GM12875 (cell line): ENCODE measurements at regions not wholly inside any gene's neighbourhood (a gene's known extent, or its start where the extent isn't known, plus 50 kb on each side); places are given as distances from the start of the nearest gene placed in this dataset.

Experiments used
- H3K4me3 ChIP-seq: one replicate; pipeline ENCODE4 v1.5.1; 2011; ENCODE audit warnings: low read depth, low read length, control low read depth
- TF ChIP-seq, protein P1 (sequence below): IDR thresholded peaks from 2 replicates; pipeline ENCODE4 v1.5.1; 2011; ENCODE audit warnings: low read depth, mild to moderate bottlenecking, control low read depth, inconsistent platforms, low read length, moderate library complexity, borderline replicate concordance; ENCODE audit not compliant: insufficient read depth

DNA sequence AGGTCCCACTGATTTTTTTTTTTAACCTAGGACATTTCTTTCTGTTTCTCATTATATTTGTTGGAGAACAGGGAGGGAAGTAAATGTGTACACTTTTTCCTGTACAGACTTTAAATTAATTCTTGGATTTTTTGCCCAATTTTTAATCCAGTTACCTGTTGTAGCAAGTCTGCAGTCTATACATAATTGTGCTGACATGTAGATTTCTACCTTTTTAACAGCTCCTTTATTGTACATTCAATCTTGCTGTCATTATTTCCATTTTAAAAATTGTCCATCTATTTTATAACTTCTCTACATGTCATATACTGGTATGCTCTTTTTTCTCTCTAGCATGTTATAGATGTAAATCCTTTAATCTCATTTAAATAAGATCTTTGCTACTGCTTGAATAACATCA lies 1838.7 kb upstream of the CDH9 start:
- H3K4me3 ChIP-seq, result no peak overlapping the region
- TF ChIP-seq, protein P1, sequence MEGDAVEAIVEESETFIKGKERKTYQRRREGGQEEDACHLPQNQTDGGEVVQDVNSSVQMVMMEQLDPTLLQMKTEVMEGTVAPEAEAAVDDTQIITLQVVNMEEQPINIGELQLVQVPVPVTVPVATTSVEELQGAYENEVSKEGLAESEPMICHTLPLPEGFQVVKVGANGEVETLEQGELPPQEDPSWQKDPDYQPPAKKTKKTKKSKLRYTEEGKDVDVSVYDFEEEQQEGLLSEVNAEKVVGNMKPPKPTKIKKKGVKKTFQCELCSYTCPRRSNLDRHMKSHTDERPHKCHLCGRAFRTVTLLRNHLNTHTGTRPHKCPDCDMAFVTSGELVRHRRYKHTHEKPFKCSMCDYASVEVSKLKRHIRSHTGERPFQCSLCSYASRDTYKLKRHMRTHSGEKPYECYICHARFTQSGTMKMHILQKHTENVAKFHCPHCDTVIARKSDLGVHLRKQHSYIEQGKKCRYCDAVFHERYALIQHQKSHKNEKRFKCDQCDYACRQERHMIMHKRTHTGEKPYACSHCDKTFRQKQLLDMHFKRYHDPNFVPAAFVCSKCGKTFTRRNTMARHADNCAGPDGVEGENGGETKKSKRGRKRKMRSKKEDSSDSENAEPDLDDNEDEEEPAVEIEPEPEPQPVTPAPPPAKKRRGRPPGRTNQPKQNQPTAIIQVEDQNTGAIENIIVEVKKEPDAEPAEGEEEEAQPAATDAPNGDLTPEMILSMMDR, result no peak

DNA sequence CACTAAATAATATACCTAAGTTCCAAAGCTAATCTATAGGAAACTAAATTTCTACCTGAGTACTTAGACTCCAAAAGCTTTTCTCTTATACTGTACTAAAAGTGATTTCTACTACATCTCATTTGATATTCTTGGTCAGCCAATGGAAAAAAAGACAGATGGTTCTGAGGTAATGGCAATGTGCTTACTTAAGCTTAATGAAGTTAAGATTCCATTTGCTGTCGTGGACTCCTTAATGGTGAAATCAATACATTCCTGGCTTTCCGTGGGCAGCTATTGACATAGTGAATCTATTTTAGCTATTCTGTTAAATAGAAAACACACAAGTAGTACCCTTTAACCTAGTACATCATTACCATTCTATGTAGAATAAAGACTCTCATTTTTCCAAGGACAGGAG lies 1825.6 kb upstream of the CDH9 start:
- no peak overlapping the region for H3K4me3 ChIP-seq
- TF ChIP-seq, protein P1, result no peak

DNA sequence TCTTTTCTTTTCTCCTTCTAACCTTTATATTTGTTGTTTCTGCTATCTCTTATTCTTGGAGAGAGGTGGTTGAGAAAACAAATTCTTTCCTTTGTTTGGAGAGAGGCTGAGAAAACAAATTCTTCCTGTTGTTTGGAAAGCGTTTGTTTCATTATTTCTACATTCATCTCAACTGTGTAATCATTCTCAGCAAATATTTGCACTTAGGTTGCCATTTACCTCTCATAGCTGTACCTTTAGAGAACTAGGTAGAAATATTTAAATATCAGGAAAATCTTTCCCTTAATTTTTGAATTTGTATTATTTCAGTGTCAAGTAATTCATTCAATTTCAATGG lies 1824.4 kb upstream of the CDH9 start:
- TF ChIP-seq, protein P1, result no peak
- H3K4me3 ChIP-seq, result no peak overlapping the region

DNA sequence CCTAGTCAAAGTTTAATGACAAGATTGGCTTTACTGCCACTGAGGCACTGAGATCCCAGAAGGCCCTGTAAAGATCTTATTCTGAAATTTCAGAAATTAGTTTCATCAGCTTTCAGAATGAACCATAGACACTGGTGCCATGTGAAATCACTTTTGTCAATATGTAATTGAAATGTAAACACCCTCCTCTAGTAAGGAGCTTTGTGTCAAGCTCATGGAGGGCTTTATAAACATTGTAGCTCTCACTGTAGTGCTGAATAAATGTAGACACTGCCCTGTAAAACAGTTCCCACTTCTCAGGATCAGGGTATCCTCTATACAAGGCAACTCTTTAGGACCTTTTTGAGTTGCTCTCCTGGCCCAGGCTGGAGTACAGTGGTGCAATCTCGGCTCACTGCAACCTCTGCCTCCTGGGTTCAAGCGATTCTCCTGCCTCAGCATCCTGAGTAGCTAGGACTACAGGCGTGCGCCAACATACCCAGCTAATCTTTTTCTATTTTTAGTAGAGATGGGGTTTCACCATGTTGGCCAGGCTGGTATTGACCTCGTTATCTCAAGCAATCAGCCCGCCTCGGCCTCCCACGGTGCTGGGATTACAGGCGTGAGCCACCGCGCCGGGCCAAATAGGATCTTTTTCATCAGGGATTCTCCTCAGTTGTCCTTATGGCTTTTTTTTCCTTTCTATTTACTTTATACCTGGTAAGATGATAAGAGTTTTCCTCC lies 1823.9 kb upstream of the CDH9 start:
- H3K4me3 ChIP-seq, result no peak overlapping the region
- TF ChIP-seq, protein P1, result no peak

DNA sequence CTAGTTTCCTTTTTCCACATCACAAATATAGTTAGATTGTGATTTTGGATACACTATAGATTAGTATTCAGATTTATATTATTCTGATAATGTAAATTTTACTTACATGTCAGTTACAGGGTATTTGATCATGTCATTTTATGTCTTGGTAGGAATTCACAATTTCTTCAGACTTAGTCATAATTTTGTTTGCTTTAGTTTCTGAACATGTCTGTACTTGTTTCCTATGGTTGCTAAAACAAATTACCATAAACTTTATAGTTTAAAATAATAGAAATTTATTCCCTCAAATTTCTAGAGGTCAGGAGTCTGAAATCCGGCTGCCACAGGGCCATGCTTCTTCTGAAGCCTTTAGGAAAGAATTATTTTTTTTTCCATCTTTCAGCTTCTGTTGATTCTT lies 1817.2 kb upstream of the CDH9 start:
- no peak overlapping the region for H3K4me3 ChIP-seq

DNA sequence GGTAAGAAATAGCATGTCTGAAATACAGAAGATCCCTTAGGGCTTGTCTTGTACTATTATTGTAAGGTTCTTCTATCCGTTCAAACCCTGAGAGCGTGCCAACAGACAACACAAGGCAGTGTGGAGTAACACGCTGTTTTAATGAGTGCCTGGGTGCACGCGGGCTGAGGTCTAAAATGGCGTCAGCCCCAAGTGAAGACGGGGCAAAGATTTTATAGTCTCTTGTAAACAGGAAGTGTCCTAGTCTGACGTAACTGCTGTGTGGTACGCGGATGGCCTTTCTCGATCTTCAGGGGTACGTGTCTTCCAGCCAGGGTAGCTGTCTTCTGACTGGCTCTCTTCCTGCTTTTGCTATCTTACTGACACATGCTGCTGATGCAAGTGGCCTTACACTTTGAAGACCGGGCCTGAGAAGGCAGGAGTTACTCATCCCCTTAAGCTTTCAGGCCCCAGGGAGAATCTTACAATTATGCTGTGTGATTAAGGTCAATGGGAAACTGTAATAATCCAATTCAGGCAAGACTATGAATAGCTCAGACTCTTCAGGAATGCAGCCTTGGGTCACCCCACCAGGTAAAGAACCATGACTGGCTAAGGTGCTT lies 1812.0 kb upstream of the CDH9 start:
- no peak overlapping the region for H3K4me3 ChIP-seq
- TF ChIP-seq, protein P1, result no peak

More for the DNA sequence above, 1817.2 kb upstream of the CDH9 start:
- TF ChIP-seq, protein P1, result no peak

DNA sequence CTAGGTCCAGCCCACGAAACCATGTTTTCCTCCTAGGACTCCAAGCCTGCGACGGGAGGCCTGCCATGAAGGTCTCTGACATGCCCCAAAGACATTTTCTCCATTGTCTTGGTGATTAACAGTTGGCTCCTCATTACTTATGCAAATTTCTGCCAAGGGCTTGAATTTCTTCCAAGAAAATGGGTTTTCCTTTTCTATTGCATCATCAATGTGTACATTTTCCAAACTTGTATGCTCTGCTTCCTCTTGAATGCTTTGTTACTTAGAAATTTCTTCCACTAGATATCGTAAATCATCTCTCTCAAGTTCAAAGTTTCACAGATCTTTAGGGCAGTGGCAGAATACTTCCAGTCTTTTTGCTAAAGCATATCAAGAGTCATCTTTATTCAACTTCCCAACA lies 1792.7 kb upstream of the CDH9 start:
- no peak overlapping the region for H3K4me3 ChIP-seq
- TF ChIP-seq, protein P1, result no peak
